Fibroblast of the aortic adventitia (primary cell): ENCODE measurements at regions not wholly inside any gene's neighbourhood (a gene's known extent, or its start where the extent isn't known, plus 50 kb on each side); places are given as distances from the start of the nearest gene placed in this dataset.

Source experiments
- DNase-seq: peaks from one replicate; pipeline ENCODE4 v3.0.0-alpha.2; 2010; ENCODE audit warnings: low read depth
- H3K4me3 ChIP-seq: 2 replicates; pipeline ENCODE4 v1.5.1; 2011; ENCODE audit warnings: low read depth, mild to moderate bottlenecking, control low read depth, low read length, moderate library complexity
- CTCF ChIP-seq: IDR thresholded peaks from 2 replicates; pipeline ENCODE4 v1.5.1; 2011; ENCODE audit warnings: mild to moderate bottlenecking, low read length, control low read depth, inconsistent platforms; ENCODE audit not compliant: insufficient read depth

GRCh38 chr17:77749321-77749751 lies 209.2 kb upstream of the TNRC6C start:
- H3K4me3 ChIP-seq: no peak overlapping the region
- TF ChIP-seq CTCF: no peak
- no peak for DNase-seq

- TF ChIP-seq CTCF: no peak
- H3K4me3 ChIP-seq: no peak overlapping the region
- DNase-seq: no peak
Measured at GRCh38 chr17:77749989-77750388, 208.5 kb upstream of the TNRC6C start.

GRCh38 chr17:77750427-77751043 lies 208.0 kb upstream of the TNRC6C start:
- no peak for TF ChIP-seq CTCF
- no peak overlapping the region for H3K4me3 ChIP-seq

GRCh38 chr17:77753246-77753645 lies 205.3 kb upstream of the TNRC6C start:
- H3K4me3 ChIP-seq: no peak overlapping the region
- no peak for TF ChIP-seq CTCF
- DNase-seq: no peak

More at GRCh38 chr17:77750427-77751043, 208.0 kb upstream of the TNRC6C start:
- DNase-seq: no peak

- TF ChIP-seq CTCF: no peak
- no peak for DNase-seq
Measured at GRCh38 chr17:77753691-77754245, 204.7 kb upstream of the TNRC6C start.

GRCh38 chr17:77754956-77755355 lies 203.5 kb upstream of the TNRC6C start:
- H3K4me3 ChIP-seq: no peak overlapping the region
- no peak for TF ChIP-seq CTCF
- DNase-seq: no peak

More at GRCh38 chr17:77753691-77754245, 204.7 kb upstream of the TNRC6C start:
- H3K4me3 ChIP-seq: no peak overlapping the region

- TF ChIP-seq CTCF: no peak
- no peak for DNase-seq
- H3K4me3 ChIP-seq: no peak overlapping the region
Measured at GRCh38 chr17:77755410-77755963, 203.0 kb upstream of the TNRC6C start.
